ENCODE measurements at regions not wholly inside any gene's neighbourhood (a gene's known extent, or its start where the extent isn't known, plus 50 kb on each side); places are given as distances from the start of the nearest gene placed in this dataset.

DNA sequence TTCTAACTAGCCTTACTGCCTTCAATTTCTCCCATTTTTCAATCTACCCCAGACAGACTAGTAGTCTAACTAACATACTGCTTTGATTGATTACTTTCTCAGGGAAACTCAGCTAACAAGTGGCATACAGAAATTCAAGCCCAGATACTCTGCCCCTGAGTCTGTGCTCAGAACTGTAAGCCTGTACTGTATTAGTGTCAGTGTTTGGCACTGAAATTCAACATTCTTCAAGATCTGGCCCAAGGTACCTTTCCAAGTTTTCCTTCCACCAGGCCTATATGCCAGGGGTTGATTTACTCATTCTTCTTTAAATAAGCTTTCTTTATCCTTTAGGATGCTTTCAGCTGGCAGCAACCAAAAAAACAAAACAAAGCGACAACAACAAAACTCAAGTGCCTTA lies 433.2 kb upstream of the MARCKS start:
- no peak for DNase-seq (ENCODE audit: extremely low spot score, unreplicated experiment)
- H3K36me3 Mint-ChIP-seq (ENCODE audit: unreplicated experiment) = no peaks in the 10 kb centered on the region

DNA sequence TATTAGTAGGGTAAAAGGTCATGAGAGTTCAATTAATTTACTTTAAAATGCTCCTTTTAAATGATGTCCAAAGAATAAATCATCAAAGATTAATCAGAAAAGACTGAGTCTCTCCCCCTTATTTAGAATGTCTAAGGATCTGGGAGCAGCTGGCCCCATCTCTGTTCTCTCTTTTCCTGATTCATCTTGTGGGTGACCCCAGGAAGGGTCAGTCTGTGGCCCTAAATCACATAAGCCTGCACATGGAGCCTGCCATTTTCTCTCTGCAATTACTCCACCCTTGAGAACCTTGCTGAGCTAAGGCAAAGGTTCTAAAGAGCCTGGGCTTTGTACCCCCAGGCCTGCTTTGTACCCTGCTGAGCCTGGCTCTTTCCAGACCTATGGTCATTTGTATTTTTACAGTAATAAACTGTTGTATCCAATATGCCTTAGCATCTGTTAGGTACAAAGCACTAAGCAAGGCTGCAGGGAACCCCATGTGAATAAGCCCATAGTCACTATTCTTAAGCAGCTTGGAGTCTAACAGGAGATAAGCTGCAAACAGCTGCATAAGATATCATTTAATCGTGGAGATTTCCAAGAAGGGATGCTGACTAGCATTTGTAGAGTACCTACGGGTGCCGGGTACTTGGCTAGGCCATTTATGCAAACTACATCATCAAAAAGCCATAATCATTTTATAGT lies 431.0 kb upstream of the MARCKS start:
- H3K27me3 Mint-ChIP-seq (ENCODE audit: unreplicated experiment) = no peaks in the 10 kb centered on the region
- no peak for DNase-seq (ENCODE audit: extremely low spot score, unreplicated experiment)
- H3K4me3 Mint-ChIP-seq (ENCODE audit: unreplicated experiment) = no peak overlapping the region
- H3K27ac Mint-ChIP-seq (ENCODE audit: unreplicated experiment) = no peak overlapping the region
- peaks cover 2% of the 10 kb centered on the region for H3K36me3 Mint-ChIP-seq (ENCODE audit: unreplicated experiment)
- TF ChIP-seq CTCF (IDR thresholded peaks at IDR 0.05) = no peak
- H3K4me1 Mint-ChIP-seq (ENCODE audit: unreplicated experiment) = peaks cover 4% of the 10 kb centered on the region
- H3K9me3 Mint-ChIP-seq (ENCODE audit: unreplicated experiment) = no peaks in the 10 kb centered on the region

More for the DNA sequence above, 433.2 kb upstream of the MARCKS start:
- no peak for TF ChIP-seq CTCF (IDR thresholded peaks at IDR 0.05)
- no peaks in the 10 kb centered on the region for H3K9me3 Mint-ChIP-seq (ENCODE audit: unreplicated experiment)
- no peaks in the 10 kb centered on the region for H3K27me3 Mint-ChIP-seq (ENCODE audit: unreplicated experiment)
- H3K4me3 Mint-ChIP-seq (ENCODE audit: unreplicated experiment) = no peak overlapping the region
- no peak overlapping the region for H3K27ac Mint-ChIP-seq (ENCODE audit: unreplicated experiment)
- peaks cover 4% of the 10 kb centered on the region for H3K4me1 Mint-ChIP-seq (ENCODE audit: unreplicated experiment)

- no peak for TF ChIP-seq CTCF (IDR thresholded peaks at IDR 0.05)
- DNase-seq (ENCODE audit: extremely low spot score, unreplicated experiment) = no peak
- Mint-ChIP-seq H3K4me1 (ENCODE audit: unreplicated experiment) (peaks cover 8% of the 10 kb centered on the region), H3K27ac (ENCODE audit: unreplicated experiment) (no peak overlapping the region), H3K4me3 (ENCODE audit: unreplicated experiment) (no peak overlapping the region), H3K9me3 (ENCODE audit: unreplicated experiment) (no peaks in the 10 kb centered on the region), H3K27me3 (ENCODE audit: unreplicated experiment) (no peaks in the 10 kb centered on the region), H3K36me3 (ENCODE audit: unreplicated experiment) (peaks cover 2% of the 10 kb centered on the region)
Observed at GRCh38 chr6:113427617-113428016, 429.5 kb upstream of the MARCKS start.

GRCh38 chr6:113428702-113429101 lies 428.4 kb upstream of the MARCKS start:
- Mint-ChIP-seq H3K36me3 (ENCODE audit: unreplicated experiment) (peaks cover 2% of the 10 kb centered on the region), H3K27ac (ENCODE audit: unreplicated experiment) (no peak overlapping the region), H3K4me1 (ENCODE audit: unreplicated experiment) (peaks cover 19% of the 10 kb centered on the region), H3K9me3 (ENCODE audit: unreplicated experiment) (no peaks in the 10 kb centered on the region), H3K4me3 (ENCODE audit: unreplicated experiment) (no peak overlapping the region), H3K27me3 (ENCODE audit: unreplicated experiment) (no peaks in the 10 kb centered on the region)
- DNase-seq (ENCODE audit: extremely low spot score, unreplicated experiment) = no peak
- TF ChIP-seq CTCF (IDR thresholded peaks at IDR 0.05) = no peak

DNA sequence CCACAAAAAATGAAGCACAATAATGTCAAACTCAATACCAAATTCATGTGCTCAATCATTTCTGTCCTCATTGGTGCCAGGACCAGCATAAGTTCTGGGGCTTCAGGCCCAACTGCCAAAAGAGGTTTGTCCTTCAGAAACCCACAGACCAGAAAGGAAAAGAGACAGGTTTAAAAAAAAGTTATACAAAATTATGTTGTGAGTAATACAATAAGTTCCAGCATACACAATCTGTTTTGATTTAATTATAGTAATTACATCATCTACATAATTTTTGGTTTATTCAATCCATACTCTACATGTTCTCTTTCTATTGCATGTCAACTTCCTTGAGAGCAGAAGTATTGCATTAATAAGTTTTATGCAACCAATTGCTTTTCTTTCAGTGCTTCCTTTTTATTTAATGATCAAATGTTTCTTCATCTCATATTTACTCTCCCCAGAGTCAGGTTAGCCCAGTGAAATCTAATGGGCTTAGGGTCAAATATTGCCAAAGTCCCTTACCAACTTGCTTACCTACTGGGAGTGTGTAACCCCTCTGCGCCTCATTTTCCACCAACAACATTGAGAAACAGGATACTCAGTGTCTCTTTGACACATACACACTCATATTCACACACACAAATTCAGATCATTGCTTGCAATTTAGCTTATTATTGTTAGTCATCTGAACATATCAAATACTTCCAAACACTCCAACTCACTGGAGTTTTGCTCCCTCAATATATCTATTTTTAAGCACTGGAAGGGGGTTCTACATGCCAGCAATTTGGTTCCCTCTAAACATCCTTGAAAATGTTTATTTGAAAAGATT lies 424.4 kb upstream of the MARCKS start:
- no peaks in the 10 kb centered on the region for H3K9me3 Mint-ChIP-seq (ENCODE audit: unreplicated experiment)
- H3K4me3 Mint-ChIP-seq (ENCODE audit: unreplicated experiment) = peak overlapping the region; percentile 50
- no peaks in the 10 kb centered on the region for H3K27me3 Mint-ChIP-seq (ENCODE audit: unreplicated experiment)
- H3K4me1 Mint-ChIP-seq (ENCODE audit: unreplicated experiment) = peaks cover 37% of the 10 kb centered on the region
- peak overlapping the region; percentile 67 for H3K27ac Mint-ChIP-seq (ENCODE audit: unreplicated experiment)
- TF ChIP-seq CTCF (IDR thresholded peaks at IDR 0.05) = no peak
- peaks cover 4% of the 10 kb centered on the region for H3K36me3 Mint-ChIP-seq (ENCODE audit: unreplicated experiment)
- no peak for DNase-seq (ENCODE audit: extremely low spot score, unreplicated experiment)

All from osteocyte (in vitro differentiated cells).